ENCODE measurements at regions not wholly inside any gene's neighbourhood (a gene's known extent, or its start where the extent isn't known, plus 50 kb on each side); places are given as distances from the start of the nearest gene placed in this dataset.

GRCh38 chr7:98698976-98699375, 81.9 kb downstream of the NPTX2 start:
- H2BK12ac ChIP-seq (ENCODE audit: insufficient read length, low read depth, low read length), result no peak overlapping the region
- H2BK5ac ChIP-seq (ENCODE audit: insufficient read length, low read length), result no peak overlapping the region
- H2BK20ac ChIP-seq (ENCODE audit: low read depth, low read length, poor library complexity, severe bottlenecking), result no peak overlapping the region
- H3K4me1 Mint-ChIP-seq, result no peaks in the 10 kb centered on the region
- H4K5ac ChIP-seq (ENCODE audit: insufficient read length, low read depth, low read length), result no peak overlapping the region
- no peak overlapping the region for H3K56ac ChIP-seq (ENCODE audit: insufficient read length, low read depth, low read length)
- peaks cover 0 to 6% (median under 1%) of the 10 kb centered on the region in 3 experiments; a peak in 3 of 7 replicates for H3K36me3 Mint-ChIP-seq (ENCODE audit: insufficient read depth in 1 of 3, low read depth in 3 of 3)
- no peak overlapping the region for H2AK5ac ChIP-seq (ENCODE audit: insufficient read length, low read length)
- no peak overlapping the region for H3K4me3 Mint-ChIP-seq
- H4K20me1 ChIP-seq (ENCODE audit: control insufficient read depth, insufficient read depth, insufficient read length), result no peaks in the 10 kb centered on the region
- DNase-seq, result no peak
- no peak overlapping the region for H4K8ac ChIP-seq (replicated peaks; ENCODE audit: insufficient read length, low read depth, low read length)
- H3K79me2 ChIP-seq (ENCODE audit: insufficient read depth, low read length), result no peaks in the 10 kb centered on the region
- H3K4me2 ChIP-seq (ENCODE audit: insufficient read depth, insufficient read length, low read length), result no peak overlapping the region
- no peak overlapping the region for H4K91ac ChIP-seq (ENCODE audit: insufficient read length, low read depth, low read length)
- H3K4ac ChIP-seq (ENCODE audit: low read depth, low read length), result no peak overlapping the region
- H3K9me3 Mint-ChIP-seq, result peaks cover 19 to 20% of the 10 kb centered on the region in 2 experiments
- H3K27ac ChIP-seq (ENCODE audit: insufficient read length, low read depth, low read length), result no peak overlapping the region
- no CpG with 5 or more reads among the region's 2 CpGs for WGBS (ENCODE audit: extremely low coverage, insufficient read length, low lambda C conversion rate)
- no peak overlapping the region for H3K9ac ChIP-seq (ENCODE audit: extremely low read depth, insufficient read length, low read length)
- no peaks in the 10 kb centered on the region for H3K27me3 ChIP-seq (ENCODE audit: insufficient read depth, low read length)
- no peak overlapping the region for H2BK120ac ChIP-seq (ENCODE audit: low read depth, low read length, poor library complexity, severe bottlenecking)
- H3K27ac Mint-ChIP-seq, result no peak overlapping the region; a peak in 1 of 7 replicates
- no peak overlapping the region for H3K14ac ChIP-seq (ENCODE audit: insufficient read depth, low read length)
- TF ChIP-seq, protein P1, sequence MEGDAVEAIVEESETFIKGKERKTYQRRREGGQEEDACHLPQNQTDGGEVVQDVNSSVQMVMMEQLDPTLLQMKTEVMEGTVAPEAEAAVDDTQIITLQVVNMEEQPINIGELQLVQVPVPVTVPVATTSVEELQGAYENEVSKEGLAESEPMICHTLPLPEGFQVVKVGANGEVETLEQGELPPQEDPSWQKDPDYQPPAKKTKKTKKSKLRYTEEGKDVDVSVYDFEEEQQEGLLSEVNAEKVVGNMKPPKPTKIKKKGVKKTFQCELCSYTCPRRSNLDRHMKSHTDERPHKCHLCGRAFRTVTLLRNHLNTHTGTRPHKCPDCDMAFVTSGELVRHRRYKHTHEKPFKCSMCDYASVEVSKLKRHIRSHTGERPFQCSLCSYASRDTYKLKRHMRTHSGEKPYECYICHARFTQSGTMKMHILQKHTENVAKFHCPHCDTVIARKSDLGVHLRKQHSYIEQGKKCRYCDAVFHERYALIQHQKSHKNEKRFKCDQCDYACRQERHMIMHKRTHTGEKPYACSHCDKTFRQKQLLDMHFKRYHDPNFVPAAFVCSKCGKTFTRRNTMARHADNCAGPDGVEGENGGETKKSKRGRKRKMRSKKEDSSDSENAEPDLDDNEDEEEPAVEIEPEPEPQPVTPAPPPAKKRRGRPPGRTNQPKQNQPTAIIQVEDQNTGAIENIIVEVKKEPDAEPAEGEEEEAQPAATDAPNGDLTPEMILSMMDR (conservative IDR thresholded peaks at IDR 0.05), result no peak
- H3K23ac ChIP-seq (ENCODE audit: insufficient read length, low read depth, low read length), result no peak overlapping the region
- H3K9me3 ChIP-seq (ENCODE audit: control insufficient read depth, low read depth, low read length), result no peaks in the 10 kb centered on the region
- H2BK15ac ChIP-seq (ENCODE audit: low read depth, low read length), result no peak overlapping the region
- H3K18ac ChIP-seq (ENCODE audit: insufficient read length, low read depth, low read length), result no peak overlapping the region
- H3K79me1 ChIP-seq (ENCODE audit: insufficient read depth, low read depth, low read length, poor library complexity, severe bottlenecking), result no peaks in the 10 kb centered on the region
- no peak overlapping the region for H2AFZ ChIP-seq (ENCODE audit: low read length)
- no peaks in the 10 kb centered on the region for H3K4me1 ChIP-seq (ENCODE audit: insufficient read depth, low read length)
- no peaks in the 10 kb centered on the region for H3K23me2 ChIP-seq (ENCODE audit: insufficient read length, low read depth, low read length, poor library complexity, severe bottlenecking)
- peaks cover 21% of the 10 kb centered on the region for H3K27me3 Mint-ChIP-seq (ENCODE audit: low read depth)
- no peak overlapping the region for H3T11ph ChIP-seq (ENCODE audit: low read length)

All from H9 (cell line).